ENCODE measurements at regions not wholly inside any gene's neighbourhood (a gene's known extent, or its start where the extent isn't known, plus 50 kb on each side); places are given as distances from the start of the nearest gene placed in this dataset.

- Histone ChIP-seq H3K23me2 (ENCODE audit: insufficient read length, low read depth, low read length, poor library complexity, severe bottlenecking) (no peaks in the 10 kb centered on the region), H3K23ac (ENCODE audit: insufficient read length, low read depth, low read length) (no peak overlapping the region), H3K4me1 (ENCODE audit: insufficient read depth, low read length) (no peaks in the 10 kb centered on the region), H4K20me1 (ENCODE audit: control insufficient read depth, insufficient read depth, insufficient read length) (no peaks in the 10 kb centered on the region), H3K4me2 (ENCODE audit: insufficient read depth, insufficient read length, low read length) (no peak overlapping the region), H3K9me3 (ENCODE audit: control insufficient read depth, low read depth, low read length) (no peaks in the 10 kb centered on the region), H2BK120ac (ENCODE audit: low read depth, low read length, poor library complexity, severe bottlenecking) (no peak overlapping the region), H2BK5ac (ENCODE audit: insufficient read length, low read length) (no peak overlapping the region), H2BK15ac (ENCODE audit: low read depth, low read length) (no peak overlapping the region), H2AK5ac (ENCODE audit: insufficient read length, low read length) (no peak overlapping the region), H4K5ac (ENCODE audit: insufficient read length, low read depth, low read length) (no peak overlapping the region), H3K79me2 (ENCODE audit: insufficient read depth, low read length) (no peaks in the 10 kb centered on the region), H3K9ac (ENCODE audit: extremely low read depth, insufficient read length, low read length) (no peak overlapping the region), H3K18ac (ENCODE audit: insufficient read length, low read depth, low read length) (no peak overlapping the region), H3K56ac (ENCODE audit: insufficient read length, low read depth, low read length) (no peak overlapping the region), H3K14ac (ENCODE audit: insufficient read depth, low read length) (no peak overlapping the region; the same call in 1 of the 2 replicates), H2AFZ (ENCODE audit: low read length) (no peak overlapping the region), H4K91ac (ENCODE audit: insufficient read length, low read depth, low read length) (no peak overlapping the region), H2BK20ac (ENCODE audit: low read depth, low read length, poor library complexity, severe bottlenecking) (no peak overlapping the region), H3K4ac (ENCODE audit: low read depth, low read length) (no peak overlapping the region), H4K8ac (replicated peaks; ENCODE audit: insufficient read length, low read depth, low read length) (no peak overlapping the region), H2BK12ac (ENCODE audit: insufficient read length, low read depth, low read length) (no peak overlapping the region), H3K79me1 (ENCODE audit: insufficient read depth, low read depth, low read length, poor library complexity, severe bottlenecking) (no peaks in the 10 kb centered on the region), H3K27ac (ENCODE audit: insufficient read length, low read depth, low read length) (no peak overlapping the region), H3T11ph (ENCODE audit: low read length) (no peak overlapping the region), H3K27me3 (ENCODE audit: insufficient read depth, low read length) (no peaks in the 10 kb centered on the region)
- Mint-ChIP-seq H3K4me3 (no peak overlapping the region), H3K27me3 (ENCODE audit: low read depth) (peaks cover 4% of the 10 kb centered on the region), H3K36me3 (ENCODE audit: insufficient read depth in 1 of 3, low read depth in 3 of 3) (no peaks in the 10 kb centered on the region; a peak in 2 of 7 replicates), H3K4me1 (peaks cover 4% of the 10 kb centered on the region in 2 experiments; a peak in 2 of 4 replicates), H3K27ac (no peak overlapping the region), H3K9me3 (peaks cover 7 to 14% of the 10 kb centered on the region in 2 experiments; a peak in 4 of 5 replicates)
- WGBS (ENCODE audit: extremely low coverage, insufficient read length, low lambda C conversion rate): no CpG with 5 or more reads among the region's 4 CpGs
- TF ChIP-seq CTCF (conservative IDR thresholded peaks at IDR 0.05): no peak
- no peak for DNase-seq
Measured at GRCh38 chr13:109447667-109448066, 338.7 kb downstream of the IRS2 start.

All from H9 (cell line).